A549 (cell line): ENCODE measurements at regions not wholly inside any gene's neighbourhood (a gene's known extent, or its start where the extent isn't known, plus 50 kb on each side); places are given as distances from the start of the nearest gene placed in this dataset.
A peak's percentile ranks its signal among the peaks of the same experiment; 100 is the strongest.

Source experiments
- ATAC-seq, 2 experiments: fragments of 200-7000 bp in 1 of 2; fragments of >200 bp in 1 of 2; cut with Nextera tagmentation in 1 of 2; cut with Tn5 transposase in 1 of 2; 3 replicates each; pipeline versions ENCODE4 v1.8.0 to v1.9.1; 2018 to 2020; ENCODE audit warnings: mild to moderate bottlenecking in 1 of 2, moderate library complexity in 1 of 2
- CTCF ChIA-PET: fragments of 300-600 bp; sonication (Branson Sonifier 250); formaldehyde crosslinking; extraction: SDS; loops from one replicate; lab custom pipeline; 2021; ENCODE audit warnings: antibody characterized with exemption, inconsistent platforms; lab: Yijun Ruan, JAX
- POLR2A ChIA-PET: fragments of 350-600 bp; formaldehyde crosslinking; extraction: SDS; loops from one replicate; lab custom pipeline; 2021; ENCODE audit warnings: antibody characterized with exemption, inconsistent platforms; lab: Yijun Ruan, JAX
- DNase-seq, 2 experiments: peaks; one replicate each; pipeline versions ENCODE4 v3.0.0 to v3.0.0-alpha.2; 2011 to 2016; ENCODE audit warnings: low read depth in 1 of 2, low spot score in 1 of 2
- FAIRE-seq: peaks from 2 replicates; lab custom pipeline; 2011; peaks lifted over from hg19 to GRCh38; lab: Jason Lieb, UNC
- H3K27ac ChIP-seq, 2 experiments: fragments of >200 bp; sonication (Bioruptor Twin); formaldehyde crosslinking; 3 replicates each; pipeline ENCODE4 v1.5.1; 2016 to 2017
- H3K4me1 ChIP-seq: fragments of >200 bp; sonication (Bioruptor Twin); formaldehyde crosslinking; 3 replicates; pipeline ENCODE4 v1.6.1; 2016
- H3K4me2 ChIP-seq: fragments of >200 bp; sonication (Bioruptor Twin); formaldehyde crosslinking; 3 replicates; pipeline ENCODE4 v1.6.1; 2016
- H3K4me3 ChIP-seq: fragments of >200 bp; sonication (Bioruptor Twin); formaldehyde crosslinking; 3 replicates; pipeline ENCODE4 v1.5.1; 2016
- H3K9me3 ChIP-seq: fragments of >200 bp; sonication (Bioruptor Twin); formaldehyde crosslinking; 3 replicates; pipeline ENCODE4 v1.6.1; 2016
- CBX2 ChIP-seq: fragments of 200-600 bp; sonication (generic); IDR thresholded peaks from 2 replicates; pipeline ENCODE4 v1.6.1; 2016; ENCODE audit warnings: low read depth, mild to moderate bottlenecking, borderline replicate concordance
- EHF ChIP-seq: fragments of 250-450 bp; sonication (Bioruptor Pico); IDR thresholded peaks from 2 replicates; pipeline ENCODE4 v1.5.0; 2020; ENCODE audit warnings: mild to moderate bottlenecking
- EHMT2 ChIP-seq: fragments of 200-600 bp; sonication (generic); IDR thresholded peaks from 2 replicates; pipeline ENCODE4 v1.6.1; 2016; ENCODE audit warnings: antibody characterized with exemption, low read depth, mild to moderate bottlenecking, moderate library complexity
- EP300 ChIP-seq, 2 experiments: fragments of >200 bp; sonication (Bioruptor Twin); formaldehyde crosslinking; IDR thresholded peaks; 2 replicates in 1 of 2; 3 replicates in 1 of 2; pipeline ENCODE4 v1.6.1; 2016 to 2017
- FOSL2 ChIP-seq, 2 experiments: fragments of 450-650 bp in 1 of 2; fragments of >200 bp in 1 of 2; sonication (Bioruptor Twin) in 1 of 2; formaldehyde crosslinking; IDR thresholded peaks; 2 replicates each; pipeline versions ENCODE4 v1.5.0 to v1.6.1; 2016 to 2020; ENCODE audit warnings: mild to moderate bottlenecking in 1 of 2, moderate library complexity in 1 of 2
- FOXS1 ChIP-seq: fragments of 250-450 bp; sonication (Bioruptor Pico); IDR thresholded peaks from 2 replicates; pipeline ENCODE4 v1.5.0; 2020; ENCODE audit warnings: mild to moderate bottlenecking, moderate library complexity
- HEYL ChIP-seq: fragments of 250-450 bp; sonication (Bioruptor Pico); IDR thresholded peaks from 2 replicates; pipeline ENCODE4 v1.8.0; 2021; ENCODE audit warnings: mild to moderate bottlenecking, moderate library complexity
- HOXB5 ChIP-seq: fragments of 250-450 bp; sonication (Bioruptor Pico); IDR thresholded peaks from 2 replicates; pipeline ENCODE4 v1.5.0; 2020; ENCODE audit warnings: mild to moderate bottlenecking, moderate library complexity
- JUN ChIP-seq, 2 experiments: fragments of >200 bp; sonication (Bioruptor Twin); formaldehyde crosslinking; IDR thresholded peaks; 2 replicates in 1 of 2; 3 replicates in 1 of 2; pipeline ENCODE4 v1.6.1; 2016 to 2017
- JUNB ChIP-seq: fragments of >200 bp; sonication (Bioruptor Twin); formaldehyde crosslinking; IDR thresholded peaks from 2 replicates; pipeline ENCODE4 v1.6.1; 2016
- KDM1A ChIP-seq: fragments of 200-600 bp; sonication (generic); IDR thresholded peaks from 2 replicates; pipeline ENCODE4 v1.6.1; 2016; ENCODE audit warnings: low read depth, mild to moderate bottlenecking
- MAFK ChIP-seq: fragments of 450-650 bp; IDR thresholded peaks from 2 replicates; pipeline ENCODE4 v1.6.1; 2014; ENCODE audit not compliant: partially characterized antibody
- MAZ ChIP-seq: fragments of 150-350 bp; IDR thresholded peaks from 2 replicates; pipeline ENCODE4 v1.6.1; 2014; ENCODE audit warnings: antibody characterized with exemption, low read depth, low read length, borderline replicate concordance
- NR3C1 ChIP-seq: fragments of >200 bp; sonication (Bioruptor Twin); formaldehyde crosslinking; IDR thresholded peaks from 3 replicates; pipeline ENCODE4 v1.6.1; 2017
- PHF8 ChIP-seq: fragments of 200-600 bp; sonication (generic); IDR thresholded peaks from 2 replicates; pipeline ENCODE4 v1.6.1; 2016; ENCODE audit warnings: low read depth, mild to moderate bottlenecking, antibody characterized with exemption, moderate library complexity, borderline replicate concordance
- POLR2A ChIP-seq: IDR thresholded peaks from 2 replicates; pipeline ENCODE4 v1.6.1; 2012; ENCODE audit warnings: mild to moderate bottlenecking, low read length
- POLR2AphosphoS2 ChIP-seq: conservative IDR thresholded peaks from 2 replicates; pipeline ENCODE4 v1.6.1; 2012; ENCODE audit warnings: low read length, improper control_type of control experiment, inconsistent platforms
- RAD21 ChIP-seq, 2 experiments: fragments of >200 bp in 1 of 2; sonication (Bioruptor Twin) in 1 of 2; formaldehyde crosslinking in 1 of 2; IDR thresholded peaks in 1 of 2; conservative IDR thresholded peaks in 1 of 2; 2 replicates in 1 of 2; 3 replicates in 1 of 2; pipeline ENCODE4 v1.6.1; 2012 to 2018; ENCODE audit warnings: inconsistent platforms in 1 of 2
- RCOR1 ChIP-seq: fragments of 150-350 bp; IDR thresholded peaks from 2 replicates; pipeline ENCODE4 v1.6.1; 2014; ENCODE audit warnings: antibody characterized with exemption, low read length, low read depth
- ZFP36 ChIP-seq: fragments of 450-650 bp; IDR thresholded peaks from 2 replicates; pipeline ENCODE4 v1.6.1; 2014; ENCODE audit warnings: borderline replicate concordance; ENCODE audit not compliant: partially characterized antibody
- ZSCAN20 ChIP-seq: fragments of 250-450 bp; sonication (Bioruptor Pico); IDR thresholded peaks from 2 replicates; pipeline ENCODE4 v1.8.0; 2022; ENCODE audit warnings: mild to moderate bottlenecking, moderate library complexity
- WGBS: methylation state at CpG from one replicate; pipeline ENCODE4 v1.1.6; 2017; ENCODE audit errors: missing lambda C conversion rate; 5-methylcytosine and 5-hydroxymethylcytosine counted together
- TF ChIP-seq, protein P1 (sequence below): fragments of 200-600 bp; sonication (generic); IDR thresholded peaks from 2 replicates; pipeline ENCODE4 v1.6.1; 2016; ENCODE audit warnings: antibody characterized with exemption, mild to moderate bottlenecking, moderate library complexity
- TF ChIP-seq, protein P2 (sequence below): IDR thresholded peaks from 2 replicates; pipeline ENCODE4 v1.6.1; 2012
- TF ChIP-seq, protein P3 (sequence below): fragments of 150-350 bp; IDR thresholded peaks from 2 replicates; pipeline ENCODE4 v1.6.1; 2014; ENCODE audit warnings: low read depth, mild to moderate bottlenecking, low read length
- TF ChIP-seq, protein P4 (sequence below): IDR thresholded peaks from 2 replicates; pipeline ENCODE4 v1.6.1; 2012; ENCODE audit warnings: low read depth, borderline replicate concordance
- TF ChIP-seq, protein P5 (sequence below): fragments of 250-450 bp; sonication (Bioruptor Pico); IDR thresholded peaks from 2 replicates; pipeline ENCODE4 v1.5.0; 2020; ENCODE audit warnings: low read depth, mild to moderate bottlenecking, moderate library complexity
- TF ChIP-seq, protein P6 (sequence below): fragments of >200 bp; sonication (Bioruptor Twin); formaldehyde crosslinking; IDR thresholded peaks from 3 replicates; pipeline ENCODE4 v1.6.1; 2016

DNA sequence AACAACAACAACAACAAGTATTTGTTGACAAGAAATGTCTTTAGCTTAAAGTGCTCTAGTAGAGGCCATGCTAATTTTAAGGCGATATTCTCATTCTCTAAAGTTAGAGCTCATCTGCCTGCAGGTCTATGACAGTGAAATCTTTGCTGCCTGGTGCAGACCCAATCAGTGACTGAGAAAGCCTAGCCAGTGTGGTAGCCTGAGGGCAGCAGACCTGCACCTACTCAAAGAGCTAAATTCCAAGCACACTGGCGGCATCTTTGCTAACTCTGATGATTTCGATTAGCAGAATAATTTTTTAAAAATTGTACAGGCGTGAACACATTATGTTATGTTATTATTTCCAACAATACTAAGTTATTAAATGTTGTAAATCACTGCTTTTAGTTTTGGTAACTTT, 228.8 kb upstream of the RGMA start:
- FAIRE-seq (no peak), DNase-seq (no peak)
- POLR2A ChIA-PET, result no interaction called here
- CTCF ChIA-PET, result no interaction called here
- H3K4me3 ChIP-seq, result no peak overlapping the region
- TF ChIP-seq RAD21 (conservative IDR thresholded peaks at IDR 0.05 in 1 of 2, IDR thresholded peaks at IDR 0.05 in 1 of 2) (no peak), HOXB5 (CRISPR knock-in tag) (no peak), POLR2A (no peak), JUN (IDR thresholded peaks at IDR 0.05) (no peak), RCOR1 (no peak), EHF (CRISPR knock-in tag) (no peak), MAZ (no peak), MAFK (no peak), EP300 (IDR thresholded peaks at IDR 0.05) (no peak), FOXS1 (CRISPR knock-in tag) (no peak), PHF8 (no peak), JUNB (no peak), FOSL2 (IDR thresholded peaks at IDR 0.05) (no peak), FOSL2 (CRISPR knock-in tag; IDR thresholded peaks at IDR 0.05) (no peak), NR3C1 (no peak)
- TF ChIP-seq, protein P1, sequence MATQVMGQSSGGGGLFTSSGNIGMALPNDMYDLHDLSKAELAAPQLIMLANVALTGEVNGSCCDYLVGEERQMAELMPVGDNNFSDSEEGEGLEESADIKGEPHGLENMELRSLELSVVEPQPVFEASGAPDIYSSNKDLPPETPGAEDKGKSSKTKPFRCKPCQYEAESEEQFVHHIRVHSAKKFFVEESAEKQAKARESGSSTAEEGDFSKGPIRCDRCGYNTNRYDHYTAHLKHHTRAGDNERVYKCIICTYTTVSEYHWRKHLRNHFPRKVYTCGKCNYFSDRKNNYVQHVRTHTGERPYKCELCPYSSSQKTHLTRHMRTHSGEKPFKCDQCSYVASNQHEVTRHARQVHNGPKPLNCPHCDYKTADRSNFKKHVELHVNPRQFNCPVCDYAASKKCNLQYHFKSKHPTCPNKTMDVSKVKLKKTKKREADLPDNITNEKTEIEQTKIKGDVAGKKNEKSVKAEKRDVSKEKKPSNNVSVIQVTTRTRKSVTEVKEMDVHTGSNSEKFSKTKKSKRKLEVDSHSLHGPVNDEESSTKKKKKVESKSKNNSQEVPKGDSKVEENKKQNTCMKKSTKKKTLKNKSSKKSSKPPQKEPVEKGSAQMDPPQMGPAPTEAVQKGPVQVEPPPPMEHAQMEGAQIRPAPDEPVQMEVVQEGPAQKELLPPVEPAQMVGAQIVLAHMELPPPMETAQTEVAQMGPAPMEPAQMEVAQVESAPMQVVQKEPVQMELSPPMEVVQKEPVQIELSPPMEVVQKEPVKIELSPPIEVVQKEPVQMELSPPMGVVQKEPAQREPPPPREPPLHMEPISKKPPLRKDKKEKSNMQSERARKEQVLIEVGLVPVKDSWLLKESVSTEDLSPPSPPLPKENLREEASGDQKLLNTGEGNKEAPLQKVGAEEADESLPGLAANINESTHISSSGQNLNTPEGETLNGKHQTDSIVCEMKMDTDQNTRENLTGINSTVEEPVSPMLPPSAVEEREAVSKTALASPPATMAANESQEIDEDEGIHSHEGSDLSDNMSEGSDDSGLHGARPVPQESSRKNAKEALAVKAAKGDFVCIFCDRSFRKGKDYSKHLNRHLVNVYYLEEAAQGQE, result no peak
- TF ChIP-seq, protein P2, sequence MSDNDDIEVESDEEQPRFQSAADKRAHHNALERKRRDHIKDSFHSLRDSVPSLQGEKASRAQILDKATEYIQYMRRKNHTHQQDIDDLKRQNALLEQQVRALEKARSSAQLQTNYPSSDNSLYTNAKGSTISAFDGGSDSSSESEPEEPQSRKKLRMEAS, result no peak
- TF ChIP-seq, protein P3, sequence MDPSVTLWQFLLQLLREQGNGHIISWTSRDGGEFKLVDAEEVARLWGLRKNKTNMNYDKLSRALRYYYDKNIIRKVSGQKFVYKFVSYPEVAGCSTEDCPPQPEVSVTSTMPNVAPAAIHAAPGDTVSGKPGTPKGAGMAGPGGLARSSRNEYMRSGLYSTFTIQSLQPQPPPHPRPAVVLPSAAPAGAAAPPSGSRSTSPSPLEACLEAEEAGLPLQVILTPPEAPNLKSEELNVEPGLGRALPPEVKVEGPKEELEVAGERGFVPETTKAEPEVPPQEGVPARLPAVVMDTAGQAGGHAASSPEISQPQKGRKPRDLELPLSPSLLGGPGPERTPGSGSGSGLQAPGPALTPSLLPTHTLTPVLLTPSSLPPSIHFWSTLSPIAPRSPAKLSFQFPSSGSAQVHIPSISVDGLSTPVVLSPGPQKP, result no peak
- TF ChIP-seq, protein P4, sequence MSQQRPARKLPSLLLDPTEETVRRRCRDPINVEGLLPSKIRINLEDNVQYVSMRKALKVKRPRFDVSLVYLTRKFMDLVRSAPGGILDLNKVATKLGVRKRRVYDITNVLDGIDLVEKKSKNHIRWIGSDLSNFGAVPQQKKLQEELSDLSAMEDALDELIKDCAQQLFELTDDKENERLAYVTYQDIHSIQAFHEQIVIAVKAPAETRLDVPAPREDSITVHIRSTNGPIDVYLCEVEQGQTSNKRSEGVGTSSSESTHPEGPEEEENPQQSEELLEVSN, result no peak
- TF ChIP-seq, protein P5, sequence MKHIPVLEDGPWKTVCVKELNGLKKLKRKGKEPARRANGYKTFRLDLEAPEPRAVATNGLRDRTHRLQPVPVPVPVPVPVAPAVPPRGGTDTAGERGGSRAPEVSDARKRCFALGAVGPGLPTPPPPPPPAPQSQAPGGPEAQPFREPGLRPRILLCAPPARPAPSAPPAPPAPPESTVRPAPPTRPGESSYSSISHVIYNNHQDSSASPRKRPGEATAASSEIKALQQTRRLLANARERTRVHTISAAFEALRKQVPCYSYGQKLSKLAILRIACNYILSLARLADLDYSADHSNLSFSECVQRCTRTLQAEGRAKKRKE, result no peak
- TF ChIP-seq, protein P6, sequence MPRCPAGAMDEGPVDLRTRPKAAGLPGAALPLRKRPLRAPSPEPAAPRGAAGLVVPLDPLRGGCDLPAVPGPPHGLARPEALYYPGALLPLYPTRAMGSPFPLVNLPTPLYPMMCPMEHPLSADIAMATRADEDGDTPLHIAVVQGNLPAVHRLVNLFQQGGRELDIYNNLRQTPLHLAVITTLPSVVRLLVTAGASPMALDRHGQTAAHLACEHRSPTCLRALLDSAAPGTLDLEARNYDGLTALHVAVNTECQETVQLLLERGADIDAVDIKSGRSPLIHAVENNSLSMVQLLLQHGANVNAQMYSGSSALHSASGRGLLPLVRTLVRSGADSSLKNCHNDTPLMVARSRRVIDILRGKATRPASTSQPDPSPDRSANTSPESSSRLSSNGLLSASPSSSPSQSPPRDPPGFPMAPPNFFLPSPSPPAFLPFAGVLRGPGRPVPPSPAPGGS, result no peak
- TF ChIP-seq, all 56 proteins: peak for 0
- Histone ChIP-seq H3K27ac (no peak overlapping the region), H3K4me2 (no peak overlapping the region), H3K4me1 (no peaks in the 10 kb centered on the region), H3K9me3 (no peaks in the 10 kb centered on the region)
- 21% methylated on average over 4 of the region's 4 CpGs for WGBS
- no peak for ATAC-seq

DNA sequence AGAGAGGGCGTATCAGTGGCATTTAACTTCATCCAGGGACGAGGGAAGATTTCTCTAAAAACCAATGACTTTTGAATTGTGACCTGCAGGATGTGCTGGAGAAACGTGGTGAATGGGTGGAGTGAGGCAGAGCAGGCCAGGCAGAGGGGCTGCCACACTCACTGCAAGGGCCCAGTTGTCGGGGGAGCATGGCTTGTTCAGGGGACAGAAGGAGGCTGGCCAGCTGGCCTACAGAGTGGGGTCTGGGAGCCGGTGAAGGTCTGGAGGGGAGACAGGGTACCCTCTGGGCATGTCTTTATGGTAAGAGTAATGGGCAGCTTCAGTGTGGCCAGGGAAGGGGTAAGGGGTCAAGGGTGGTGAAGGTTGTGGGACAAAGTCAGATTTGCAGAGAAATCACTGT, 225.2 kb upstream of the RGMA start:
- ATAC-seq, result 0 out of 6 replicates have a peak, but pooled peaks of 1 of the 2 experiments have one; percentile 8
- H3K9me3 ChIP-seq, result no peaks in the 10 kb centered on the region
- no peak for TF ChIP-seq EP300 (IDR thresholded peaks at IDR 0.05)
- TF ChIP-seq KDM1A, result no peak
- TF ChIP-seq EHMT2, result no peak
- no peak for TF ChIP-seq HOXB5 (CRISPR knock-in tag)
- no peak for TF ChIP-seq POLR2AphosphoS2
- TF ChIP-seq ZFP36, result no peak
- TF ChIP-seq HEYL (CRISPR knock-in tag), result no peak
- no peak for TF ChIP-seq POLR2A
- TF ChIP-seq, protein P5, result no peak
- TF ChIP-seq CBX2, result no peak
- TF ChIP-seq EHF (CRISPR knock-in tag), result no peak
- TF ChIP-seq JUNB, result no peak
- TF ChIP-seq ZSCAN20 (CRISPR knock-in tag), result no peak
- no peak for TF ChIP-seq PHF8
- no peak for TF ChIP-seq MAFK
- TF ChIP-seq NR3C1, result no peak
- TF ChIP-seq, all 56 proteins: peak for 0
- Histone ChIP-seq H3K4me2 (no peak overlapping the region), H3K4me3 (no peak overlapping the region), H3K27ac (no peak overlapping the region), H3K4me1 (no peaks in the 10 kb centered on the region)
- 13% methylated on average over 5 of the region's 5 CpGs for WGBS
- POLR2A ChIA-PET, result no interaction called here
- no peak for FAIRE-seq
- no peak for DNase-seq
- CTCF ChIA-PET, result no interaction called here
